ENCODE measurements at regions not wholly inside any gene's neighbourhood (a gene's known extent, or its start where the extent isn't known, plus 50 kb on each side); places are given as distances from the start of the nearest gene placed in this dataset.
"Not testable (repeated sequence)": the region's sequence is repeated elsewhere in the genome, so short reads cannot be mapped to it uniquely, and the experiment has no call there.

GRCh38 chr13:37294472-37294871 lies 189.0 kb upstream of the CSNK1A1L start:
- H3K9me3 Mint-ChIP-seq (ENCODE audit: low read depth) = peaks cover 13% of the 10 kb centered on the region
- DNase-seq (ENCODE audit: low spot score) = no peak
- H3K36me3 Mint-ChIP-seq (ENCODE audit: low read depth) = peaks cover 15% of the 10 kb centered on the region
- no peaks in the 10 kb centered on the region for H3K27me3 Mint-ChIP-seq (ENCODE audit: low read depth)
- H3K4me3 Mint-ChIP-seq (ENCODE audit: unreplicated experiment) = no peak overlapping the region
- H3K4me1 Mint-ChIP-seq (ENCODE audit: low read depth) = peaks cover 42% of the 10 kb centered on the region
- no peak for TF ChIP-seq CTCF (IDR thresholded peaks at IDR 0.05)
- H3K27ac Mint-ChIP-seq (ENCODE audit: unreplicated experiment) = peak overlapping the region; percentile 70

- TF ChIP-seq CTCF (IDR thresholded peaks at IDR 0.05) = no peak
- peaks cover 12% of the 10 kb centered on the region for H3K9me3 Mint-ChIP-seq (ENCODE audit: low read depth)
- no peak overlapping the region for H3K4me3 Mint-ChIP-seq (ENCODE audit: unreplicated experiment)
- H3K36me3 Mint-ChIP-seq (ENCODE audit: low read depth) = peaks cover 9% of the 10 kb centered on the region
- H3K27me3 Mint-ChIP-seq (ENCODE audit: low read depth) = no peaks in the 10 kb centered on the region
- no peak for DNase-seq (ENCODE audit: low spot score)
- peak overlapping the region; percentile 5 for H3K27ac Mint-ChIP-seq (ENCODE audit: unreplicated experiment)
- H3K4me1 Mint-ChIP-seq (ENCODE audit: low read depth) = peaks cover 43% of the 10 kb centered on the region
Measured at GRCh38 chr13:37293295-37293694, 187.8 kb upstream of the CSNK1A1L start.

GRCh38 chr13:37290716-37291505 lies 185.4 kb upstream of the CSNK1A1L start:
- Mint-ChIP-seq H3K27ac (ENCODE audit: unreplicated experiment) (no peak overlapping the region), H3K4me1 (ENCODE audit: low read depth) (peaks cover 41% of the 10 kb centered on the region), H3K4me3 (ENCODE audit: unreplicated experiment) (no peak overlapping the region), H3K36me3 (ENCODE audit: low read depth) (peaks cover 20% of the 10 kb centered on the region), H3K9me3 (ENCODE audit: low read depth) (peaks cover 23% of the 10 kb centered on the region), H3K27me3 (ENCODE audit: low read depth) (no peaks in the 10 kb centered on the region)
- no peak for TF ChIP-seq CTCF (IDR thresholded peaks at IDR 0.05)
- DNase-seq (ENCODE audit: low spot score) = no peak

- peaks cover 26% of the 10 kb centered on the region for H3K9me3 Mint-ChIP-seq (ENCODE audit: low read depth)
- H3K36me3 Mint-ChIP-seq (ENCODE audit: low read depth) = peaks cover 20% of the 10 kb centered on the region
- H3K4me3 Mint-ChIP-seq (ENCODE audit: unreplicated experiment) = no peak overlapping the region
- H3K27ac Mint-ChIP-seq (ENCODE audit: unreplicated experiment) = no peak overlapping the region
- H3K27me3 Mint-ChIP-seq (ENCODE audit: low read depth) = no peaks in the 10 kb centered on the region
- no peak for TF ChIP-seq CTCF (IDR thresholded peaks at IDR 0.05)
- peaks cover 26% of the 10 kb centered on the region for H3K4me1 Mint-ChIP-seq (ENCODE audit: low read depth)
- DNase-seq (ENCODE audit: low spot score) = no peak
Measured at GRCh38 chr13:37289212-37289935, 183.9 kb upstream of the CSNK1A1L start.

- H3K27ac Mint-ChIP-seq (ENCODE audit: unreplicated experiment) = no peak overlapping the region
- H3K36me3 Mint-ChIP-seq (ENCODE audit: low read depth) = peaks cover 23% of the 10 kb centered on the region
- no peak for TF ChIP-seq CTCF (IDR thresholded peaks at IDR 0.05)
Measured at GRCh38 chr13:37288057-37288720, 182.7 kb upstream of the CSNK1A1L start.

GRCh38 chr13:37280231-37280630 lies 174.8 kb upstream of the CSNK1A1L start:
- H3K36me3 Mint-ChIP-seq (ENCODE audit: low read depth); H3K27ac Mint-ChIP-seq (ENCODE audit: unreplicated experiment); DNase-seq (ENCODE audit: low spot score); H3K27me3 Mint-ChIP-seq (ENCODE audit: low read depth); H3K4me3 Mint-ChIP-seq (ENCODE audit: unreplicated experiment); H3K4me1 Mint-ChIP-seq (ENCODE audit: low read depth): not testable (repeated sequence)
- H3K9me3 Mint-ChIP-seq (ENCODE audit: low read depth) = peaks cover 13% of the 10 kb centered on the region

More at GRCh38 chr13:37288057-37288720, 182.7 kb upstream of the CSNK1A1L start:
- Mint-ChIP-seq H3K4me3 (ENCODE audit: unreplicated experiment) (no peak overlapping the region), H3K4me1 (ENCODE audit: low read depth) (peaks cover 19% of the 10 kb centered on the region), H3K27me3 (ENCODE audit: low read depth) (no peaks in the 10 kb centered on the region), H3K9me3 (ENCODE audit: low read depth) (peaks cover 34% of the 10 kb centered on the region)
- DNase-seq (ENCODE audit: low spot score) = no peak
